ENCODE measurements at regions not wholly inside any gene's neighbourhood (a gene's known extent, or its start where the extent isn't known, plus 50 kb on each side); places are given as distances from the start of the nearest gene placed in this dataset.

GRCh38 chr4:152169683-152170082, 366.2 kb downstream of the FBXW7 start:
- H3K27me3 ChIP-seq (replicated peaks; ENCODE audit: control insufficient read depth, insufficient read depth, low read length) = no peaks in the 10 kb centered on the region
- Mint-ChIP-seq H3K4me3 (ENCODE audit: unreplicated experiment) (no peak overlapping the region), H3K27ac (ENCODE audit: unreplicated experiment) (no peak overlapping the region), H3K27me3 (ENCODE audit: insufficient read depth, unreplicated experiment) (no peaks in the 10 kb centered on the region), H3K36me3 (ENCODE audit: insufficient read depth, unreplicated experiment) (no peaks in the 10 kb centered on the region), H3K4me1 (ENCODE audit: low read depth, unreplicated experiment) (no peaks in the 10 kb centered on the region), H3K9me3 (ENCODE audit: unreplicated experiment) (no peaks in the 10 kb centered on the region)
- TF ChIP-seq CTCF (IDR thresholded peaks at IDR 0.05; ENCODE audit: insufficient read depth in 1 of 2, low read depth in 1 of 2, low read length in 1 of 2, severe bottlenecking in 1 of 2, unreplicated experiment in 1 of 2) = no peak
- no peak overlapping the region for H3K4me3 ChIP-seq (ENCODE audit: low read depth, low read length)
- no peaks in the 10 kb centered on the region for H3K36me3 ChIP-seq (ENCODE audit: control insufficient read depth, insufficient read depth, low read length)
- intact Hi-C loops (cut with micrococcal nuclease; ENCODE audit: unreplicated experiment) = no loop called here
- POLR2A ChIA-PET = no interaction called here
- no peaks in the 10 kb centered on the region for H3K9me3 ChIP-seq
- no peaks in the 10 kb centered on the region for H3K4me1 ChIP-seq
- DNase-seq = no peak
- CTCF ChIA-PET = no interaction called here
- no TSS peak for BruUV-seq (replicated peaks)

- POLR2A ChIA-PET = no interaction called here
These were observed 366.8 kb downstream of the FBXW7 start for GRCh38 chr4:152168987-152169616.

GRCh38 chr4:152166567-152166966, 369.3 kb downstream of the FBXW7 start:
- BruUV-seq (replicated peaks) = no TSS peak
- H3K36me3 Mint-ChIP-seq (ENCODE audit: insufficient read depth, unreplicated experiment) = no peaks in the 10 kb centered on the region
- POLR2A ChIA-PET = no interaction called here
- no peak for TF ChIP-seq CTCF (IDR thresholded peaks at IDR 0.05; ENCODE audit: insufficient read depth in 1 of 2, low read depth in 1 of 2, low read length in 1 of 2, severe bottlenecking in 1 of 2, unreplicated experiment in 1 of 2)
- no peaks in the 10 kb centered on the region for H3K27me3 ChIP-seq (replicated peaks; ENCODE audit: control insufficient read depth, insufficient read depth, low read length)
- intact Hi-C loops (cut with micrococcal nuclease; ENCODE audit: unreplicated experiment) = no loop called here
- CTCF ChIA-PET = no interaction called here
- H3K4me1 ChIP-seq = no peaks in the 10 kb centered on the region
- no peak overlapping the region for H3K4me3 Mint-ChIP-seq (ENCODE audit: unreplicated experiment)
- H3K4me3 ChIP-seq (ENCODE audit: low read depth, low read length) = no peak overlapping the region
- H3K27ac Mint-ChIP-seq (ENCODE audit: unreplicated experiment) = no peak overlapping the region
- no peaks in the 10 kb centered on the region for H3K36me3 ChIP-seq (ENCODE audit: control insufficient read depth, insufficient read depth, low read length)
- H3K9me3 ChIP-seq = no peaks in the 10 kb centered on the region
- DNase-seq = peak in 1 of 2 experiments; percentile 52
- H3K9me3 Mint-ChIP-seq (ENCODE audit: unreplicated experiment) = no peaks in the 10 kb centered on the region
- H3K27me3 Mint-ChIP-seq (ENCODE audit: insufficient read depth, unreplicated experiment) = peaks cover 3% of the 10 kb centered on the region
- no peaks in the 10 kb centered on the region for H3K4me1 Mint-ChIP-seq (ENCODE audit: low read depth, unreplicated experiment)

More at GRCh38 chr4:152168987-152169616, 366.8 kb downstream of the FBXW7 start:
- Histone ChIP-seq H3K9me3 (no peaks in the 10 kb centered on the region), H3K4me1 (no peaks in the 10 kb centered on the region), H3K4me3 (ENCODE audit: low read depth, low read length) (no peak overlapping the region), H3K27me3 (replicated peaks; ENCODE audit: control insufficient read depth, insufficient read depth, low read length) (no peaks in the 10 kb centered on the region), H3K36me3 (ENCODE audit: control insufficient read depth, insufficient read depth, low read length) (no peaks in the 10 kb centered on the region)
- Mint-ChIP-seq H3K27me3 (ENCODE audit: insufficient read depth, unreplicated experiment) (peaks cover 2% of the 10 kb centered on the region), H3K27ac (ENCODE audit: unreplicated experiment) (no peak overlapping the region), H3K4me1 (ENCODE audit: low read depth, unreplicated experiment) (no peaks in the 10 kb centered on the region), H3K4me3 (ENCODE audit: unreplicated experiment) (no peak overlapping the region), H3K9me3 (ENCODE audit: unreplicated experiment) (no peaks in the 10 kb centered on the region), H3K36me3 (ENCODE audit: insufficient read depth, unreplicated experiment) (no peaks in the 10 kb centered on the region)
- CTCF ChIA-PET = no interaction called here
- TF ChIP-seq CTCF (IDR thresholded peaks at IDR 0.05; ENCODE audit: insufficient read depth in 1 of 2, low read depth in 1 of 2, low read length in 1 of 2, severe bottlenecking in 1 of 2, unreplicated experiment in 1 of 2) = no peak
- no peak for DNase-seq
- BruUV-seq (replicated peaks) = no TSS peak
- intact Hi-C loops (cut with micrococcal nuclease; ENCODE audit: unreplicated experiment) = no loop called here

Data from Caco-2 (cell line).